T follicular helper cell (primary cell): ENCODE measurements at regions not wholly inside any gene's neighbourhood (a gene's known extent, or its start where the extent isn't known, plus 50 kb on each side); places are given as distances from the start of the nearest gene placed in this dataset.
"Not testable (repeated sequence)": the region's sequence is repeated elsewhere in the genome, so short reads cannot be mapped to it uniquely, and the experiment has no call there.

Source experiments
- DNase-seq: peaks from one replicate; pipeline ENCODE4 v3.0.0-alpha.2; 2020; ENCODE audit warnings: low read depth

- DNase-seq, result no peak
Observed at GRCh38 chr9:28101509-28101908, 528.2 kb upstream of the C9orf72 start.

- no peak for DNase-seq
Observed at GRCh38 chr9:28105001-28105400, 531.7 kb upstream of the C9orf72 start.

- DNase-seq, result no peak
Observed at GRCh38 chr9:28120184-28120583, 546.9 kb upstream of the C9orf72 start.

GRCh38 chr9:28120626-28121025, 547.3 kb upstream of the C9orf72 start:
- no peak for DNase-seq

- DNase-seq, result no peak
Observed at GRCh38 chr9:28121366-28121765, 548.1 kb upstream of the C9orf72 start.

- DNase-seq, result no peak
Observed at GRCh38 chr9:28124917-28125316, 551.6 kb upstream of the C9orf72 start.

GRCh38 chr9:28127101-28127500, 553.8 kb upstream of the C9orf72 start:
- DNase-seq, result no peak

- DNase-seq, result no peak
Observed at GRCh38 chr9:28134446-28134976, 561.2 kb upstream of the C9orf72 start.

GRCh38 chr9:28135549-28135948, 562.3 kb upstream of the C9orf72 start:
- DNase-seq, result no peak

GRCh38 chr9:28136113-28136512, 562.8 kb upstream of the C9orf72 start:
- no peak for DNase-seq

GRCh38 chr9:28147430-28147829, 574.1 kb upstream of the C9orf72 start:
- not testable (repeated sequence) for DNase-seq

- DNase-seq, result not testable (repeated sequence)
Observed at GRCh38 chr9:28147923-28148597, 574.8 kb upstream of the C9orf72 start.

- not testable (repeated sequence) for DNase-seq
Observed at GRCh38 chr9:28149361-28150050, 576.2 kb upstream of the C9orf72 start.

GRCh38 chr9:28155067-28155466, 581.8 kb upstream of the C9orf72 start:
- no peak for DNase-seq

GRCh38 chr9:28155671-28156070, 582.4 kb upstream of the C9orf72 start:
- DNase-seq, result no peak

GRCh38 chr9:28158451-28158850, 585.2 kb upstream of the C9orf72 start:
- no peak for DNase-seq

- DNase-seq, result no peak
Observed at GRCh38 chr9:28163619-28164018, 590.3 kb upstream of the C9orf72 start.

GRCh38 chr9:28166179-28166578, 592.9 kb upstream of the C9orf72 start:
- DNase-seq, result no peak

- no peak for DNase-seq
Observed at GRCh38 chr9:28177142-28177541, 603.9 kb upstream of the C9orf72 start.

GRCh38 chr9:28177925-28178324, 604.6 kb upstream of the C9orf72 start:
- no peak for DNase-seq

- DNase-seq, result no peak
Observed at GRCh38 chr9:28179893-28180292, 606.6 kb upstream of the C9orf72 start.

GRCh38 chr9:28190981-28191380, 617.7 kb upstream of the C9orf72 start:
- no peak for DNase-seq

GRCh38 chr9:28197653-28198052, 624.4 kb upstream of the C9orf72 start:
- no peak for DNase-seq
